Brain microvascular endothelial cell (primary cell): ENCODE measurements at regions not wholly inside any gene's neighbourhood (a gene's known extent, or its start where the extent isn't known, plus 50 kb on each side); places are given as distances from the start of the nearest gene placed in this dataset.
"Not testable (repeated sequence)": the region's sequence is repeated elsewhere in the genome, so short reads cannot be mapped to it uniquely, and the experiment has no call there.

Experiments used
- DNase-seq: peaks from one replicate; pipeline ENCODE4 v3.0.0-alpha.2; 2020
- H3K27ac ChIP-seq: fragments of 250-450 bp; sonication (Bioruptor Pico); 2 replicates; pipeline ENCODE4 v1.5.1; 2020; ENCODE audit warnings: mild to moderate bottlenecking, moderate library complexity
- H3K27me3 ChIP-seq: fragments of 250-450 bp; sonication (Bioruptor Pico); replicated peaks from 2 replicates; pipeline ENCODE4 v1.5.1; 2020; ENCODE audit warnings: mild to moderate bottlenecking
- H3K36me3 ChIP-seq: fragments of 250-450 bp; sonication (Bioruptor Pico); replicated peaks from 2 replicates; pipeline ENCODE4 v1.5.1; 2020; ENCODE audit warnings: mild to moderate bottlenecking
- H3K4me3 ChIP-seq: 2 replicates; pipeline ENCODE4 v1.5.1; 2011; ENCODE audit warnings: low read depth, mild to moderate bottlenecking, control low read depth, low read length, moderate library complexity
- CTCF ChIP-seq: IDR thresholded peaks from 2 replicates; pipeline ENCODE4 v1.5.1; 2011; ENCODE audit warnings: low read depth, mild to moderate bottlenecking, moderate library complexity, low read length, control low read depth, inconsistent platforms; ENCODE audit errors: missing control alignments
- in situ Hi-C: cut with HindIII; loops from 2 replicates; pipeline ENCODE4 v1.10.0; 2017; ENCODE audit warnings: low sequenced_read_pairs, low pct_ligation_motif_present

GRCh38 chr9:22227986-22228385 lies 218.6 kb upstream of the DMRTA1 start:
- Histone ChIP-seq H3K27ac (no peak overlapping the region), H3K4me3 (no peak overlapping the region), H3K27me3 (no peaks in the 10 kb centered on the region), H3K36me3 (no peaks in the 10 kb centered on the region)
- no peak for TF ChIP-seq CTCF
- in situ Hi-C loops = loop anchor here (25.0 kb wide), 1 partner anchor 191 kb away; no protein-coding TSS in a partner anchor
- DNase-seq = no peak

- H3K27me3 ChIP-seq = no peaks in the 10 kb centered on the region
- DNase-seq = no peak
- TF ChIP-seq CTCF = peak; percentile 34
- in situ Hi-C loops = loop anchor here (25.0 kb wide), 1 partner anchor 191 kb away; no protein-coding TSS in a partner anchor
- no peaks in the 10 kb centered on the region for H3K36me3 ChIP-seq
- no peak overlapping the region for H3K27ac ChIP-seq
- H3K4me3 ChIP-seq = no peak overlapping the region
Observed at GRCh38 chr9:22228542-22228941, 218.1 kb upstream of the DMRTA1 start.

GRCh38 chr9:22229069-22229468 lies 217.6 kb upstream of the DMRTA1 start:
- Histone ChIP-seq H3K36me3 (no peaks in the 10 kb centered on the region), H3K27me3 (no peaks in the 10 kb centered on the region), H3K4me3 (no peak overlapping the region), H3K27ac (no peak overlapping the region)
- in situ Hi-C loops = loop anchor here (25.0 kb wide), 1 partner anchor 192 kb away; no protein-coding TSS in a partner anchor
- no peak for DNase-seq
- TF ChIP-seq CTCF = no peak

- in situ Hi-C loops = loop anchor here (25.0 kb wide), 1 partner anchor 194 kb away; no protein-coding TSS in a partner anchor
- not testable (repeated sequence) for H3K4me3 ChIP-seq, H3K27me3 ChIP-seq
Observed at GRCh38 chr9:22231309-22231708, 215.3 kb upstream of the DMRTA1 start.

GRCh38 chr9:22232971-22233370 lies 213.7 kb upstream of the DMRTA1 start:
- no peak for TF ChIP-seq CTCF
- Histone ChIP-seq H3K36me3 (no peaks in the 10 kb centered on the region), H3K27ac (no peak overlapping the region), H3K27me3 (no peaks in the 10 kb centered on the region), H3K4me3 (no peak overlapping the region)
- DNase-seq = no peak
- in situ Hi-C loops = loop anchor here (25.0 kb wide), 1 partner anchor 196 kb away; no protein-coding TSS in a partner anchor

More at GRCh38 chr9:22231309-22231708, 215.3 kb upstream of the DMRTA1 start:
- not testable (repeated sequence) for DNase-seq, H3K27ac ChIP-seq, H3K36me3 ChIP-seq

- DNase-seq = peak; percentile 92
Observed at GRCh38 chr9:22237497-22238363, 208.9 kb upstream of the DMRTA1 start.

More at GRCh38 chr9:22237497-22238363, 208.9 kb upstream of the DMRTA1 start:
- no peaks in the 10 kb centered on the region for H3K36me3 ChIP-seq
- in situ Hi-C loops = loop anchor here (25.0 kb wide), 1 partner anchor 200 kb away; no protein-coding TSS in a partner anchor
- peak overlapping the region; percentile 91 for H3K27ac ChIP-seq
- TF ChIP-seq CTCF = no peak
- H3K27me3 ChIP-seq = no peaks in the 10 kb centered on the region
- no peak overlapping the region for H3K4me3 ChIP-seq
